IMR-90 (cell line): ENCODE measurements at regions not wholly inside any gene's neighbourhood (a gene's known extent, or its start where the extent isn't known, plus 50 kb on each side); places are given as distances from the start of the nearest gene placed in this dataset.

Experiments used
- ATAC-seq: fragments of 200-7000 bp; cut with Tn5 transposase; 2 replicates; pipeline ENCODE4 v1.9.1; 2020; ENCODE audit warnings: low read depth, mild to moderate bottlenecking, moderate library complexity
- BruUV-seq: library from RNA; stranded (reverse); fragments of 400-500 nt; replicated peaks from 2 replicates; lab custom pipeline; 2021; lab: Mats Ljungman, UMichigan
- CTCF ChIA-PET: fragments of 300-600 bp; formaldehyde crosslinking; extraction: SDS; loops from one replicate; lab custom pipeline; 2021; ENCODE audit warnings: antibody characterized with exemption; lab: Yijun Ruan, JAX
- POLR2A ChIA-PET: fragments of 300-600 bp; sonication (Branson Sonifier 250); formaldehyde crosslinking; loops from one replicate; lab custom pipeline; 2022; ENCODE audit warnings: antibody characterized with exemption; ENCODE audit not compliant: unreplicated experiment; lab: Charles Lee
- DNase-seq: peaks from one replicate; pipeline ENCODE4 v3.0.0; 2013
- H2AFZ ChIP-seq: replicated peaks from 2 replicates; pipeline ENCODE3; 2013; ENCODE audit warnings: low read length, mild to moderate bottlenecking; ENCODE audit not compliant: poor library complexity
- H2AK5ac ChIP-seq: 2 replicates; pipeline ENCODE4 v1.6.1; 2013; ENCODE audit warnings: low read depth, low read length, inconsistent platforms
- H2AK9ac ChIP-seq: replicated peaks from 2 replicates; pipeline ENCODE3; 2013; ENCODE audit warnings: mild to moderate bottlenecking, low read depth, low read length, moderate library complexity; ENCODE audit not compliant: poor library complexity
- H2BK120ac ChIP-seq: 2 replicates; pipeline ENCODE4 v1.6.1; 2013; ENCODE audit warnings: low read depth, low read length, inconsistent platforms
- H2BK15ac ChIP-seq: 3 replicates; pipeline ENCODE4 v1.6.1; 2013; ENCODE audit warnings: low read depth, low read length, inconsistent platforms
- H2BK20ac ChIP-seq: 2 replicates; pipeline ENCODE4 v1.6.1; 2013; ENCODE audit warnings: low read depth, mild to moderate bottlenecking, inconsistent platforms, low read length, moderate library complexity
- H2BK5ac ChIP-seq: 2 replicates; pipeline ENCODE4 v1.6.1; 2013; ENCODE audit warnings: mild to moderate bottlenecking, low read depth, low read length, inconsistent platforms; ENCODE audit not compliant: poor library complexity, severe bottlenecking
- H3K14ac ChIP-seq: replicated peaks from 2 replicates; pipeline ENCODE4 v1.6.1; 2013; ENCODE audit warnings: low read depth, low read length, inconsistent platforms
- H3K18ac ChIP-seq: 2 replicates; pipeline ENCODE4 v1.6.1; 2013; ENCODE audit warnings: low read depth, low read length, control low read depth
- H3K23ac ChIP-seq: 2 replicates; pipeline ENCODE4 v1.6.1; 2013; ENCODE audit warnings: low read depth, low read length, inconsistent platforms
- H3K27ac ChIP-seq: 2 replicates; pipeline ENCODE4 v1.5.1; 2013; ENCODE audit warnings: mild to moderate bottlenecking, control low read depth, low read length; ENCODE audit not compliant: insufficient read depth
- H3K27me3 ChIP-seq: 2 replicates; pipeline ENCODE4 v1.6.1; 2013; ENCODE audit warnings: low read length; ENCODE audit not compliant: control insufficient read depth, insufficient read depth
- H3K36me3 ChIP-seq: 2 replicates; pipeline ENCODE4 v1.6.1; 2013; ENCODE audit warnings: low read length, mixed read lengths; ENCODE audit not compliant: control insufficient read depth, insufficient read depth
- H3K4ac ChIP-seq: 2 replicates; pipeline ENCODE4 v1.6.1; 2013; ENCODE audit warnings: low read depth, low read length, inconsistent platforms
- H3K4me1 ChIP-seq: 2 replicates; pipeline ENCODE4 v1.6.1; 2013; ENCODE audit warnings: low read length, mixed read lengths; ENCODE audit not compliant: control insufficient read depth, insufficient read depth
- H3K4me2 ChIP-seq: 2 replicates; pipeline ENCODE4 v1.6.1; 2013; ENCODE audit warnings: low read depth, mild to moderate bottlenecking, control low read depth, low read length, moderate library complexity
- H3K4me3 ChIP-seq: 2 replicates; pipeline ENCODE4 v1.5.1; 2013; ENCODE audit warnings: low read depth, mild to moderate bottlenecking, control low read depth, low read length, moderate library complexity; ENCODE audit not compliant: insufficient read depth
- H3K56ac ChIP-seq: 2 replicates; pipeline ENCODE4 v1.6.1; 2013; ENCODE audit warnings: low read length, inconsistent platforms; ENCODE audit not compliant: insufficient read depth; ENCODE audit errors: extremely low read depth
- H3K79me1 ChIP-seq, 2 experiments: 2 replicates each; pipeline ENCODE4 v1.6.1; 2013; ENCODE audit warnings: low read length in 2 of 2, inconsistent platforms in 1 of 2, low read depth in 1 of 2
- H3K9ac ChIP-seq: 2 replicates; pipeline ENCODE4 v1.6.1; 2013; ENCODE audit warnings: low read depth, low read length, control low read depth
- H3K9me1 ChIP-seq: 2 replicates; pipeline ENCODE4 v1.6.1; 2013; ENCODE audit warnings: low read length, inconsistent platforms; ENCODE audit not compliant: insufficient read depth
- H3K9me3 ChIP-seq: 2 replicates; pipeline ENCODE4 v1.6.1; 2013; ENCODE audit warnings: low read length; ENCODE audit not compliant: control insufficient read depth, insufficient read depth
- H4K20me1 ChIP-seq: 2 replicates; pipeline ENCODE4 v1.6.1; 2013; ENCODE audit warnings: low read length, inconsistent platforms; ENCODE audit not compliant: insufficient read depth
- H4K5ac ChIP-seq: 2 replicates; pipeline ENCODE4 v1.6.1; 2013; ENCODE audit warnings: mild to moderate bottlenecking, low read depth, low read length, control low read depth
- H4K8ac ChIP-seq, 2 experiments: 2 replicates each; pipeline ENCODE4 v1.6.1; 2013; ENCODE audit warnings: low read depth in 2 of 2, low read length in 2 of 2, control low read depth in 1 of 2, inconsistent platforms in 1 of 2
- H4K91ac ChIP-seq: 2 replicates; pipeline ENCODE4 v1.6.1; 2013; ENCODE audit warnings: low read depth, low read length, inconsistent platforms; ENCODE audit not compliant: insufficient read depth
- BHLHE40 ChIP-seq: fragments of 150-350 bp; IDR thresholded peaks from 2 replicates; pipeline ENCODE4 v1.6.1; 2016; ENCODE audit warnings: mild to moderate bottlenecking, low read depth, low read length
- CHD1 ChIP-seq: IDR thresholded peaks from 2 replicates; pipeline ENCODE4 v1.6.1; 2012; ENCODE audit warnings: low read depth, low read length, improper control_type of control experiment
- MAZ ChIP-seq: IDR thresholded peaks from 2 replicates; pipeline ENCODE4 v1.6.1; 2012; ENCODE audit warnings: low read depth, mild to moderate bottlenecking, low read length, improper control_type of control experiment, moderate library complexity, borderline replicate concordance
- WGBS, 2 experiments: methylation state at CpG; one replicate each; pipeline versions ENCODE4 v1.1.5 to v1.1.7; 2013; ENCODE audit warnings: missing lambda C conversion rate in 2 of 2; ENCODE audit not compliant: insufficient read length in 1 of 2; ENCODE audit errors: extremely low coverage in 2 of 2; 5-methylcytosine and 5-hydroxymethylcytosine counted together
- dilution Hi-C: fragments of 300-500 bp; cut with HindIII; formaldehyde crosslinking; loops from one replicate; pipeline ENCODE4 v1.14.3; 2018; ENCODE audit warnings: low sequenced_read_pairs; ENCODE audit not compliant: unreplicated experiment
- in situ Hi-C: fragments of 300-500 bp; cut with MboI; formaldehyde crosslinking; loops from 3 replicates; pipeline ENCODE4 v1.14.3; 2019; ENCODE audit warnings: low sequenced_read_pairs, inconsistent platforms, mixed read lengths
- intact Hi-C: fragments of 100-400 bp; cut with micrococcal nuclease; formaldehyde crosslinking; loops from 2 replicates; pipeline ENCODE4 v1.10.0; 2022

DNA sequence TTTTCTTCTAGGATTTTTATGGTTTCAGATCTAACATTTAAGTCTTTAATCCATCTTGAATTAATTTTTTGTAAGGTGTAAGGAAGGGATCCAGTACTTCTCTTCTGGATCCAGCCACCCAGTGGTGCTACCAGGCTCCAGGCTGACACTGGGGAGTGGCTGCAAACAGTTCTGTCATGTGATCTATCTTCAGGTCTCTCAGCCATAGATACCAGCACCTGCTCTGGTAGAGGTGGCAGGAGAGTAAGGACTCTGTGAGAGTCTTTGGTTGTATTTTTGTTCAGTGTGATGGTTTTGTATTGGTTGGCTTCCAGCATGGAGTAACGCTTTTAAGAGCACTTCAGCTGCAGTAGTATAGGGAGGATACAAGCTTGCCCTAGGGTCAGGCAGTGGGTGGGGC lies 205.9 kb downstream of the FGF10 start:
- H2BK120ac ChIP-seq: no peak overlapping the region
- no peak overlapping the region for H3K14ac ChIP-seq
- no peak overlapping the region for H3K18ac ChIP-seq
- TF ChIP-seq MAZ (no peak), BHLHE40 (no peak), CHD1 (no peak)
- H2BK20ac ChIP-seq: no peak overlapping the region
- no peak overlapping the region for H2AK5ac ChIP-seq
- in situ Hi-C loops (no loop called here), intact Hi-C loops (no loop called here), dilution Hi-C loops (no loop called here)
- H4K5ac ChIP-seq: no peak overlapping the region
- no peaks in the 10 kb centered on the region for H3K4me1 ChIP-seq
- no peak overlapping the region for H2BK5ac ChIP-seq
- no peaks in the 10 kb centered on the region for H3K36me3 ChIP-seq
- no peaks in the 10 kb centered on the region for H3K9me1 ChIP-seq
- no peak overlapping the region for H3K27ac ChIP-seq
- no peak overlapping the region for H2AK9ac ChIP-seq
- no peaks in the 10 kb centered on the region for H4K20me1 ChIP-seq
- H3K79me1 ChIP-seq: no peaks in the 10 kb centered on the region
- no peaks in the 10 kb centered on the region for H3K27me3 ChIP-seq
- no peak overlapping the region for H4K91ac ChIP-seq
- no peak overlapping the region for H3K4me2 ChIP-seq
- ATAC-seq (no peak), DNase-seq (no peak)
- no peak overlapping the region for H2AFZ ChIP-seq
- H3K4me3 ChIP-seq: no peak overlapping the region
- BruUV-seq: no TSS peak
- H4K8ac ChIP-seq: no peak overlapping the region
- 80% methylated on average over 1 of the region's 1 CpG; no CpG with 5 or more reads in 1 of the 2 experiments for WGBS, 2 experiments
- POLR2A ChIA-PET: no interaction called here
- no peak overlapping the region for H3K23ac ChIP-seq
- H3K56ac ChIP-seq: no peak overlapping the region
- CTCF ChIA-PET: no interaction called here
- H3K9me3 ChIP-seq: peaks cover 4% of the 10 kb centered on the region; the same call in 1 of the 2 replicates
- H3K4ac ChIP-seq: no peak overlapping the region
- H3K9ac ChIP-seq: no peak overlapping the region
- H2BK15ac ChIP-seq: no peak overlapping the region
